HG03039 (cell line): ENCODE measurements at regions not wholly inside any gene's neighbourhood (a gene's known extent, or its start where the extent isn't known, plus 50 kb on each side); places are given as distances from the start of the nearest gene placed in this dataset.

ENCODE experiments used
- ATAC-seq: cut with Tn5 transposase; IDR thresholded peaks from one replicate; pipeline ENCODE4 v1.9.1; 2021; ENCODE audit warnings: mild to moderate bottlenecking, moderate library complexity; ENCODE audit not compliant: unreplicated experiment

- ATAC-seq, result no peak
Observed at GRCh38 chr10:83037653-83038052, 1101.7 kb upstream of the GHITM start.

- no peak for ATAC-seq
Observed at GRCh38 chr10:83038631-83039030, 1100.7 kb upstream of the GHITM start.

GRCh38 chr10:83045731-83046130 lies 1093.6 kb upstream of the GHITM start:
- no peak for ATAC-seq

GRCh38 chr10:83050815-83051214 lies 1088.5 kb upstream of the GHITM start:
- ATAC-seq, result no peak

- ATAC-seq, result no peak
Observed at GRCh38 chr10:83062871-83063270, 1076.4 kb upstream of the GHITM start.

GRCh38 chr10:83073472-83073871 lies 1065.8 kb upstream of the GHITM start:
- no peak for ATAC-seq

- no peak for ATAC-seq
Observed at GRCh38 chr10:83075016-83075814, 1064.1 kb upstream of the GHITM start.

- ATAC-seq, result no peak
Observed at GRCh38 chr10:83075815-83076355, 1063.4 kb upstream of the GHITM start.

GRCh38 chr10:83076443-83076842 lies 1062.9 kb upstream of the GHITM start:
- no peak for ATAC-seq

GRCh38 chr10:83078160-83078559 lies 1061.1 kb upstream of the GHITM start:
- no peak for ATAC-seq

GRCh38 chr10:83078645-83079044 lies 1060.7 kb upstream of the GHITM start:
- no peak for ATAC-seq

- no peak for ATAC-seq
Observed at GRCh38 chr10:83083831-83084230, 1055.5 kb upstream of the GHITM start.

GRCh38 chr10:83089335-83089734 lies 1050.0 kb upstream of the GHITM start:
- no peak for ATAC-seq

GRCh38 chr10:83104616-83105015 lies 1034.7 kb upstream of the GHITM start:
- ATAC-seq, result no peak

GRCh38 chr10:83108565-83109333 lies 1030.6 kb upstream of the GHITM start:
- ATAC-seq, result no peak

- ATAC-seq, result no peak
Observed at GRCh38 chr10:83119346-83119745, 1020.0 kb upstream of the GHITM start.

- no peak for ATAC-seq
Observed at GRCh38 chr10:83122336-83122735, 1017.0 kb upstream of the GHITM start.

GRCh38 chr10:83127942-83128575 lies 1011.2 kb upstream of the GHITM start:
- ATAC-seq, result no peak

GRCh38 chr10:83140811-83141210 lies 998.5 kb upstream of the GHITM start:
- no peak for ATAC-seq

- ATAC-seq, result no peak
Observed at GRCh38 chr10:83142074-83142563, 997.2 kb upstream of the GHITM start.

- no peak for ATAC-seq
Observed at GRCh38 chr10:83144461-83144860, 994.8 kb upstream of the GHITM start.
